Right lobe of liver (tissue), 4 donors: ENCODE measurements at regions not wholly inside any gene's neighbourhood (a gene's known extent, or its start where the extent isn't known, plus 50 kb on each side); places are given as distances from the start of the nearest gene placed in this dataset.

Experiments used
- CTCF ChIP-seq, 4 donors: fragments of 200-600 bp in 3 of 4; fragments of 450-650 bp in 1 of 4; IDR thresholded peaks; one replicate each; pipeline versions ENCODE4 v1.5.1 to v1.8.0; 2016 to 2022; ENCODE audit warnings: antibody characterized with exemption in 4 of 4, mild to moderate bottlenecking in 2 of 4
- POLR2A ChIP-seq: fragments of 450-650 bp; IDR thresholded peaks from one replicate; pipeline ENCODE4 v1.6.1; 2017; ENCODE audit warnings: antibody characterized with exemption, mild to moderate bottlenecking
- donor health status: DM: no; HTN: no; CAD: no.
- donor health status: DM: no; HTN: no; CAD: no.
- donor health status: DM: no; HTN: yes; CAD: no.

DNA sequence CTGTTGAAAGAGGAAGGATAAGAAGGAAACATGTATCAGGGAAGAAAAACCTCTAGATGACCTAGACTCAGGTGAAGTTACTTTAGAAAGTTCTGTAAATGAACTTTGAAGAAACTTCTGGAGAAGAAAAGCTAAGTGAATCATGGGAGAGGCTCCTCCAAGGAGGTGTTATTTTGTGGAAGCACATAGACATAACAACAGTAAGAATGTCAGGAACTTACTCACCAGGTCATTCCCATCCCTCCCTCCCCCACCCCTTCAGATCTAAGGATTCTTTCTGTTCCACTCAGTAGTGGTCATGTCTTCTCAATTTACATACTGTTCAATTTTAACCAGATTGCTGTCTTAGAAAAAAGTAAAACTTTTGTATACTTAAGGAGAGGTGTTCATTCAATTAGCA is 310.5 kb upstream of the DDX53 start:
- TF ChIP-seq CTCF (IDR thresholded peaks at IDR 0.05): no peak
- TF ChIP-seq POLR2A: no peak
